ENCODE measurements at regions not wholly inside any gene's neighbourhood (a gene's known extent, or its start where the extent isn't known, plus 50 kb on each side); places are given as distances from the start of the nearest gene placed in this dataset.

GRCh38 chr14:34005901-34006300, 55.0 kb upstream of the EGLN3 start:
- DNase-seq = no peak
- Histone ChIP-seq H3K4me3 (no peak overlapping the region), H3K9me3 (no peaks in the 10 kb centered on the region), H3K27ac (no peak overlapping the region), H3K4me1 (no peaks in the 10 kb centered on the region), H3K36me3 (no peaks in the 10 kb centered on the region), H3K27me3 (no peaks in the 10 kb centered on the region)
- intact Hi-C loops (cut with DNase I) = no loop called here
- TF ChIP-seq POLR2A (IDR thresholded peaks at IDR 0.05) (no peak), POLR2AphosphoS5 (IDR thresholded peaks at IDR 0.05) (no peak), EP300 (IDR thresholded peaks at IDR 0.05) (no peak)
- TF ChIP-seq, protein P1, sequence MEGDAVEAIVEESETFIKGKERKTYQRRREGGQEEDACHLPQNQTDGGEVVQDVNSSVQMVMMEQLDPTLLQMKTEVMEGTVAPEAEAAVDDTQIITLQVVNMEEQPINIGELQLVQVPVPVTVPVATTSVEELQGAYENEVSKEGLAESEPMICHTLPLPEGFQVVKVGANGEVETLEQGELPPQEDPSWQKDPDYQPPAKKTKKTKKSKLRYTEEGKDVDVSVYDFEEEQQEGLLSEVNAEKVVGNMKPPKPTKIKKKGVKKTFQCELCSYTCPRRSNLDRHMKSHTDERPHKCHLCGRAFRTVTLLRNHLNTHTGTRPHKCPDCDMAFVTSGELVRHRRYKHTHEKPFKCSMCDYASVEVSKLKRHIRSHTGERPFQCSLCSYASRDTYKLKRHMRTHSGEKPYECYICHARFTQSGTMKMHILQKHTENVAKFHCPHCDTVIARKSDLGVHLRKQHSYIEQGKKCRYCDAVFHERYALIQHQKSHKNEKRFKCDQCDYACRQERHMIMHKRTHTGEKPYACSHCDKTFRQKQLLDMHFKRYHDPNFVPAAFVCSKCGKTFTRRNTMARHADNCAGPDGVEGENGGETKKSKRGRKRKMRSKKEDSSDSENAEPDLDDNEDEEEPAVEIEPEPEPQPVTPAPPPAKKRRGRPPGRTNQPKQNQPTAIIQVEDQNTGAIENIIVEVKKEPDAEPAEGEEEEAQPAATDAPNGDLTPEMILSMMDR (IDR thresholded peaks at IDR 0.05) = no peak

DNA sequence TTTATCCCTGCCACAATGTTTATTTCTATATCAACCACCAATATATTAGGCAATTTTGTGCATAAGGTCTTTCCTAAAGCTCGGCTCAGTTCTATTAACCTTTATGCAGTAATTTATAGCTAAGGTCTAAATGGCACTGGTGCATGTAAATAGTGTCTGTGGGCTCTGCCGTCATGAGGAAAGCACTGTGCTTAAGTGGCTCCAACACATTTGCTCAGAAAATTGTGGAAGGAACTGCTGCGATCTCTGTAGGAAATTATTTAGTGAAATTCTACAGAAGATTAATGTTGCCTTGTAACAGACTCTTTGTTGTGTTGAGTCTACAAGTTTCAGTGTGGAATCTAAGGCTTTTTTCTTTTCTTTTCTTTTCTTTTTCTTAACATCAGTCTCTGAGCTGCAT, 54.0 kb upstream of the EGLN3 start:
- DNase-seq = no peak
- Histone ChIP-seq H3K4me3 (no peak overlapping the region), H3K4me1 (no peaks in the 10 kb centered on the region), H3K27ac (no peak overlapping the region), H3K36me3 (no peaks in the 10 kb centered on the region), H3K9me3 (no peaks in the 10 kb centered on the region), H3K27me3 (no peaks in the 10 kb centered on the region)
- TF ChIP-seq, protein P1 (IDR thresholded peaks at IDR 0.05) = no peak
- TF ChIP-seq POLR2AphosphoS5 (IDR thresholded peaks at IDR 0.05) (no peak), POLR2A (IDR thresholded peaks at IDR 0.05) (no peak), EP300 (IDR thresholded peaks at IDR 0.05) (no peak)
- intact Hi-C loops (cut with DNase I) = no loop called here
- 54 to 92% methylated on average over 3 of the region's 3 CpGs for WGBS, 2 donors

DNA sequence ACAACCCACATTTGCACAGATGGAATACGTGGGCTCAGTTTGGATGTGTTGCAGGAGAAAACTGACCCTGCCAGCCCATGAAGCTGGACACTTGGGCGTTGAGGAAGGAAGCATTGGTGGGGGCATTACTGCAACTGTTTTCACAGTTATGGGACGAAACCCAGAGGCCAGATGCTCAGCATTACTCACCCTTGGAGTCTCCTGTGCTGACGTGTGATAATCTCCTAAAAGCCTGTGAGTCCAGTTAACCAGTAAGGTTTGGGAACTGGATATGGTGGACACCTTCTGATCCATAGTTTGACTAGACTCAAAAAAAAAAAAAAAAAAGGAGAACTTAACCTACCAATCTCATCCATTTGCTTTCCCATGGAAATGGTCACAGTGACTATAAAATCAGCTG, 52.8 kb upstream of the EGLN3 start:
- intact Hi-C loops (cut with DNase I) = no loop called here
- H3K27ac ChIP-seq = no peak overlapping the region
- no peaks in the 10 kb centered on the region for H3K36me3 ChIP-seq
- no peak for TF ChIP-seq EP300 (IDR thresholded peaks at IDR 0.05)
- no peak for TF ChIP-seq POLR2A (IDR thresholded peaks at IDR 0.05)
- TF ChIP-seq POLR2AphosphoS5 (IDR thresholded peaks at IDR 0.05) = no peak
- TF ChIP-seq, protein P1 (IDR thresholded peaks at IDR 0.05) = no peak
- WGBS, 2 donors = 55 to 62% methylated on average over 4 of the region's 4 CpGs
- H3K4me3 ChIP-seq = no peak overlapping the region
- no peaks in the 10 kb centered on the region for H3K9me3 ChIP-seq
- no peaks in the 10 kb centered on the region for H3K27me3 ChIP-seq
- no peak for DNase-seq
- H3K4me1 ChIP-seq = no peaks in the 10 kb centered on the region

DNA sequence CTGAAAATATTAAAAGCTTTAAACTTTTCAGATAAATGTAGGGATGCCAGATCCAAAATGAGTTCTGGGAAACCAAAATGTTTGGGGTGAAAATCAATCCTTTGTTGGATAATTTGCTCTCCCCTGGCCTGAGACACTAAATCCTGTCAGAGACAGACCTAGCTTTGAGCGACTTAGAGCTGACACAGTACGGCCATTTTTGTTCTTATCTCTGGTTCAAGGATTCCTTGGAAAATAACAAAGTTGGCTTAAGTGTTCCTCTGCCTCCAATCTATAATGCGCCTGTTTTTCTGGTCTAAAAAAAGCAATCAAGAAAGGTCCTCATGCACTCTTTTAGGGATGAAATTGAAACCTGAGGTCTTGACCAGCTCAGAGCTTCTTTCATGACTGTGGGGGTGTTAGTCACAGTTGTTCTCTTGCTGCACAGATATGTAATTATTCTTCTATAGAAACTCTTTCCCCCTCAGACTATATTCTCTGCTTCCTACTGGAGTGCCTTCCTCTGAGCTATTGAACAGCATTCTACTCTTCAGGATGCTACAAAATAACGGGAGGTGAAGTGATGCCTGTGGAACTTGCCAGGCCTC, 52.3 kb upstream of the EGLN3 start:
- Histone ChIP-seq H3K36me3 (no peaks in the 10 kb centered on the region), H3K27ac (no peak overlapping the region), H3K4me3 (no peak overlapping the region), H3K9me3 (no peaks in the 10 kb centered on the region), H3K4me1 (no peaks in the 10 kb centered on the region), H3K27me3 (no peaks in the 10 kb centered on the region)
- DNase-seq = no peak
- 92 to 94% methylated on average over 4 of the region's 4 CpGs for WGBS, 2 donors
- intact Hi-C loops (cut with DNase I) = no loop called here
- no peak for TF ChIP-seq POLR2AphosphoS5 (IDR thresholded peaks at IDR 0.05)
- no peak for TF ChIP-seq POLR2A (IDR thresholded peaks at IDR 0.05)
- no peak for TF ChIP-seq EP300 (IDR thresholded peaks at IDR 0.05)
- TF ChIP-seq, protein P1 (IDR thresholded peaks at IDR 0.05) = no peak
